HepG2 (cell line): ENCODE measurements at regions not wholly inside any gene's neighbourhood (a gene's known extent, or its start where the extent isn't known, plus 50 kb on each side); places are given as distances from the start of the nearest gene placed in this dataset.

ENCODE experiments used
- ATAC-seq: fragments of 200-7000 bp; cut with Tn5 transposase; 3 replicates; pipeline ENCODE4 v1.9.1; 2020; ENCODE audit warnings: mild to moderate bottlenecking, moderate library complexity
- BruUV-seq: library from RNA; stranded (reverse); fragments of 400-500 nt; replicated peaks from 2 replicates; lab custom pipeline; 2021; lab: Mats Ljungman, UMichigan
- CTCF ChIA-PET: fragments of 300-600 bp; formaldehyde crosslinking; extraction: SDS; loops from one replicate; lab custom pipeline; 2021; ENCODE audit warnings: low total read pairs, inconsistent platforms, low intra/inter-chr PET ratio; lab: Yijun Ruan, JAX
- POLR2A ChIA-PET: fragments of 350-600 bp; sonication (Branson Sonifier 250); formaldehyde crosslinking; loops from one replicate; lab custom pipeline; 2020; ENCODE audit warnings: antibody characterized with exemption, inconsistent platforms; lab: Yijun Ruan, JAX
- DNase-seq: peaks from one replicate; pipeline ENCODE4 v3.0.0-alpha.2; 2015; ENCODE audit warnings: low spot score
- FAIRE-seq: peaks from 3 replicates; lab custom pipeline; 2011; peaks lifted over from hg19 to GRCh38; lab: Jason Lieb, UNC
- H2AFZ ChIP-seq: one replicate; pipeline ENCODE4 v1.6.1; 2011; ENCODE audit warnings: low read length, inconsistent platforms
- H3K27ac ChIP-seq: fragments of 300-600 bp; 3 replicates; pipeline ENCODE4 v1.8.0; 2011; ENCODE audit warnings: mixed run types, mild to moderate bottlenecking, mixed read lengths, low read length, inconsistent platforms; ENCODE audit not compliant: insufficient read depth; ENCODE audit errors: extremely low read length
- H3K27me3 ChIP-seq, 2 experiments: fragments of 200-600 bp in 1 of 2; 2 replicates in 1 of 2; 3 replicates in 1 of 2; pipeline versions ENCODE4 v1.6.0 to v1.8.0; 2011; ENCODE audit warnings: low read length in 2 of 2, mild to moderate bottlenecking in 2 of 2, moderate library complexity in 2 of 2, inconsistent platforms in 1 of 2; ENCODE audit not compliant: insufficient read depth in 2 of 2, control insufficient read depth in 1 of 2
- H3K36me3 ChIP-seq, 2 experiments: fragments of 200-600 bp in 1 of 2; replicated peaks in 1 of 2; 2 replicates in 1 of 2; 3 replicates in 1 of 2; pipeline versions ENCODE4 v1.5.1 to v1.8.0; 2011; ENCODE audit warnings: low read length in 2 of 2, inconsistent platforms in 1 of 2; ENCODE audit not compliant: insufficient read depth in 2 of 2, control insufficient read depth in 1 of 2
- H3K4me1 ChIP-seq: 2 replicates; pipeline ENCODE4 v1.5.1; 2012; ENCODE audit warnings: low read length, inconsistent platforms; ENCODE audit not compliant: insufficient read depth
- H3K4me2 ChIP-seq: 2 replicates; pipeline ENCODE4 v1.6.0; 2011; ENCODE audit warnings: low read depth, low read length, inconsistent platforms
- H3K4me3 ChIP-seq, 3 experiments: fragments of 200-600 bp in 1 of 3; sonication (generic), shearing (Covaris generic) in 1 of 3; replicated peaks in 1 of 3; 2 replicates each; pipeline ENCODE4 v1.5.1; 2011 to 2016; ENCODE audit warnings: low read length in 3 of 3, inconsistent platforms in 2 of 3, low read depth in 2 of 3, mild to moderate bottlenecking in 2 of 3, control low read depth in 1 of 3, mixed read lengths in 1 of 3; ENCODE audit not compliant: insufficient read depth in 1 of 3
- H3K79me2 ChIP-seq: one replicate; pipeline ENCODE4 v1.6.1; 2011; ENCODE audit warnings: low read length, inconsistent platforms; ENCODE audit not compliant: insufficient read depth
- H3K9ac ChIP-seq: 2 replicates; pipeline ENCODE4 v1.6.0; 2011; ENCODE audit warnings: mild to moderate bottlenecking, low read depth, low read length, inconsistent platforms; ENCODE audit not compliant: insufficient read depth
- H3K9me3 ChIP-seq: 2 replicates; pipeline ENCODE4 v1.5.1; 2012; ENCODE audit warnings: mild to moderate bottlenecking, low read length
- H4K20me1 ChIP-seq: 2 replicates; pipeline ENCODE4 v1.6.0; 2011; ENCODE audit warnings: inconsistent platforms, mild to moderate bottlenecking, low read length, moderate library complexity; ENCODE audit not compliant: insufficient read depth
- BRD4 ChIP-seq: sonication (generic); formaldehyde crosslinking; IDR thresholded peaks from 2 replicates; pipeline ENCODE4 v1.4.0; 2020; ENCODE audit warnings: missing genetic modification reagents
- HMGA1 ChIP-seq: sonication (generic); formaldehyde crosslinking; conservative IDR thresholded peaks from 2 replicates; pipeline ENCODE4 v1.4.0; 2020; ENCODE audit warnings: missing genetic modification reagents
- MAFF ChIP-seq: IDR thresholded peaks from 2 replicates; pipeline ENCODE4 v1.6.1; 2011; ENCODE audit warnings: low read depth, low read length, improper control_type of control experiment
- MAFK ChIP-seq, 2 experiments: IDR thresholded peaks in 1 of 2; conservative IDR thresholded peaks in 1 of 2; 2 replicates each; pipeline ENCODE4 v1.6.1; 2011; ENCODE audit warnings: improper control_type of control experiment in 2 of 2, low read length in 2 of 2
- MYC ChIP-seq: sonication (generic); formaldehyde crosslinking; IDR thresholded peaks from 2 replicates; pipeline ENCODE4 v1.9.0; 2021; ENCODE audit warnings: missing genetic modification reagents, borderline replicate concordance
- SMAD9 ChIP-seq: sonication (generic); formaldehyde crosslinking; IDR thresholded peaks from 2 replicates; pipeline ENCODE4 v1.5.1; 2020; ENCODE audit warnings: mild to moderate bottlenecking, missing genetic modification reagents
- SRSF9 ChIP-seq: fragments of 200-400 bp; formaldehyde crosslinking; IDR thresholded peaks from 2 replicates; pipeline ENCODE4 v1.6.1; 2018; ENCODE audit warnings: borderline replicate concordance, mild to moderate bottlenecking, low read depth, low read length; ENCODE audit not compliant: insufficient read depth, poor library complexity, severe bottlenecking
- TSC22D2 ChIP-seq: sonication (generic); formaldehyde crosslinking; IDR thresholded peaks from 2 replicates; pipeline ENCODE4 v1.5.1; 2020; ENCODE audit warnings: missing genetic modification reagents, mild to moderate bottlenecking, borderline replicate concordance
- ZNF317 ChIP-seq: sonication (generic); formaldehyde crosslinking; IDR thresholded peaks from 2 replicates; pipeline ENCODE4 v1.5.0; 2020; ENCODE audit warnings: mild to moderate bottlenecking, missing genetic modification reagents
- WGBS: methylation state at CpG from one replicate; pipeline ENCODE4 v1.1.6; 2017; ENCODE audit warnings: low lambda C conversion rate; 5-methylcytosine and 5-hydroxymethylcytosine counted together
- in situ Hi-C: cut with HindIII; loops from 2 replicates; pipeline ENCODE4 v1.10.0; 2017; ENCODE audit warnings: low pct_unique_long_range_greater_than_20kb; ENCODE audit not compliant: extremely low pct_ligation_motif_present
- intact Hi-C: fragments of 100-400 bp; cut with micrococcal nuclease; formaldehyde crosslinking; loops from one replicate; pipeline ENCODE4 v1.10.0; 2022; ENCODE audit not compliant: unreplicated experiment
- TF ChIP-seq, protein P1 (sequence below): sonication (generic); formaldehyde crosslinking; IDR thresholded peaks from 2 replicates; pipeline ENCODE4 v1.4.0; 2020; ENCODE audit warnings: missing genetic modification reagents, borderline replicate concordance
- TF ChIP-seq, protein P2 (sequence below): sonication (generic); formaldehyde crosslinking; IDR thresholded peaks from 2 replicates; pipeline ENCODE4 v1.4.0; 2020; ENCODE audit warnings: missing genetic modification reagents
- TF ChIP-seq, protein P3 (sequence below): sonication (generic); formaldehyde crosslinking; IDR thresholded peaks from 2 replicates; pipeline ENCODE4 v1.4.0; 2020; ENCODE audit warnings: mild to moderate bottlenecking, missing genetic modification reagents

DNA sequence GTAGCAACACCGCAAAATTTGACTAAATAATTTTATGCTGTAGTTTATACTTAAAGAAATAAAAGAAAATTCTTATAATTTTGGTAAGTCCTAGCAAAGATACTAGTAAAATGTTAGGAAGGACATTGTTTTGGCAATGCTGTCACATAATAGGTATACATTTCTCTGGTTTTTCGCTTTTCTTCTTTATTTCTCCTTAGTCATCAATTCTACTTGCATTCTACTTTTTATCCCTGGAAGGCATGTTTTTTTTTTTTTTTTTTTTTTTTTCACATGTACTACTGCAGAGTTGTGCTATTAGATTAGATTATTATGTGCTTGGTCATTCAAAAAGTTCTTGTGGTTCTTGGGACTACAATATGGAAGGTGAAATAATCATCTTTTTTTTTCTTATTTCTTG lies 1421.2 kb downstream of the SI start:
- DNase-seq (no peak), FAIRE-seq (no peak), ATAC-seq (no peak)
- Histone ChIP-seq H3K4me1 (no peaks in the 10 kb centered on the region), H3K27me3 (no peaks in the 10 kb centered on the region), H3K27ac (no peak overlapping the region), H3K79me2 (no peaks in the 10 kb centered on the region), H3K4me3 (no peak overlapping the region), H3K9ac (no peak overlapping the region), H3K9me3 (no peaks in the 10 kb centered on the region), H4K20me1 (no peaks in the 10 kb centered on the region), H2AFZ (no peak overlapping the region), H3K4me2 (no peak overlapping the region), H3K36me3 (no peaks in the 10 kb centered on the region)
- in situ Hi-C loops, result no loop called here
- ChIA-PET POLR2A (no interaction called here), CTCF (no interaction called here)
- BruUV-seq, result no TSS peak
- WGBS, result 0% methylated on average over 2 of the region's 2 CpGs
- TF ChIP-seq MAFF (peak; percentile 54; the same call in 1 of the 2 replicates), MAFK (conservative IDR thresholded peaks at IDR 0.05 in 1 of 2, IDR thresholded peaks at IDR 0.05 in 1 of 2; ENCODE audit: low read length in 2 of 2) (peak; percentile 59 to 73), HMGA1 (no peak)
- TF ChIP-seq, protein P1, sequence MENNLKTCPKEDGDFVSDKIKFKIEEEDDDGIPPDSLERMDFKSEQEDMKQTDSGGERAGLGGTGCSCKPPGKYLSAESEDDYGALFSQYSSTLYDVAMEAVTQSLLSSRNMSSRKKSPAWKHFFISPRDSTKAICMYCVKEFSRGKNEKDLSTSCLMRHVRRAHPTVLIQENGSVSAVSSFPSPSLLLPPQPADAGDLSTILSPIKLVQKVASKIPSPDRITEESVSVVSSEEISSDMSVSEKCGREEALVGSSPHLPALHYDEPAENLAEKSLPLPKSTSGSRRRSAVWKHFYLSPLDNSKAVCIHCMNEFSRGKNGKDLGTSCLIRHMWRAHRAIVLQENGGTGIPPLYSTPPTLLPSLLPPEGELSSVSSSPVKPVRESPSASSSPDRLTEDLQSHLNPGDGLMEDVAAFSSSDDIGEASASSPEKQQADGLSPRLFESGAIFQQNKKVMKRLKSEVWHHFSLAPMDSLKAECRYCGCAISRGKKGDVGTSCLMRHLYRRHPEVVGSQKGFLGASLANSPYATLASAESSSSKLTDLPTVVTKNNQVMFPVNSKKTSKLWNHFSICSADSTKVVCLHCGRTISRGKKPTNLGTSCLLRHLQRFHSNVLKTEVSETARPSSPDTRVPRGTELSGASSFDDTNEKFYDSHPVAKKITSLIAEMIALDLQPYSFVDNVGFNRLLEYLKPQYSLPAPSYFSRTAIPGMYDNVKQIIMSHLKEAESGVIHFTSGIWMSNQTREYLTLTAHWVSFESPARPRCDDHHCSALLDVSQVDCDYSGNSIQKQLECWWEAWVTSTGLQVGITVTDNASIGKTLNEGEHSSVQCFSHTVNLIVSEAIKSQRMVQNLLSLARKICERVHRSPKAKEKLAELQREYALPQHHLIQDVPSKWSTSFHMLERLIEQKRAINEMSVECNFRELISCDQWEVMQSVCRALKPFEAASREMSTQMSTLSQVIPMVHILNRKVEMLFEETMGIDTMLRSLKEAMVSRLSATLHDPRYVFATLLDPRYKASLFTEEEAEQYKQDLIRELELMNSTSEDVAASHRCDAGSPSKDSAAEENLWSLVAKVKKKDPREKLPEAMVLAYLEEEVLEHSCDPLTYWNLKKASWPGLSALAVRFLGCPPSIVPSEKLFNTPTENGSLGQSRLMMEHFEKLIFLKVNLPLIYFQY (CRISPR knock-in tag), result no peak
- intact Hi-C loops, result no loop called here

DNA sequence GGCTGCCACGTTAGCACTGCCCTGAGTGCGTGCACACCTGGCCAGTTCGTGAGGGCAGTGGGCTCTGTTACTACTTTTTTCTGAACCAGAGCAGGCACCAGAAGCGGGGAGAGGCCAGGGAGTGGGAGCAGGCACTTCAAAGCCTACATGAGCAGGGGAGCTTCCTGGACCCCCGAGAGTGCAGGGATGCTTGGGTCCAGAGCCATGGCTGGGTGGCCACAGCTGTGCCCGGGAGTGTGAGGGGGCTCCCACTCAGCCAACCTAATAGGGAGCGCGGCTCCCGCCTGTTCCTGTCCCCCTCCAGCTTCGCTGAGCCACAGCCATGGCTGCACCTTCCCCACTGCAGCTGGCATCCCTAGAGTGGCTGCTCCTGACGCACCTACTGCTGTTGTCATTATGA lies 1423.3 kb downstream of the SI start:
- H3K4me2 ChIP-seq, result no peak overlapping the region
- H3K27me3 ChIP-seq, result no peaks in the 10 kb centered on the region
- FAIRE-seq (no peak), ATAC-seq (no peak), DNase-seq (no peak)
- in situ Hi-C loops, result no loop called here
- BruUV-seq, result no TSS peak
- H3K4me3 ChIP-seq, result no peak overlapping the region
- intact Hi-C loops, result no loop called here
- no peaks in the 10 kb centered on the region for H4K20me1 ChIP-seq
- no peaks in the 10 kb centered on the region for H3K9me3 ChIP-seq
- 11% methylated on average over 6 of the region's 11 CpGs for WGBS
- no peaks in the 10 kb centered on the region for H3K36me3 ChIP-seq
- H3K9ac ChIP-seq, result no peak overlapping the region
- CTCF ChIA-PET, result no interaction called here
- no peak overlapping the region for H3K27ac ChIP-seq
- POLR2A ChIA-PET, result no interaction called here
- no peaks in the 10 kb centered on the region for H3K4me1 ChIP-seq
- H3K79me2 ChIP-seq, result no peaks in the 10 kb centered on the region
- no peak overlapping the region for H2AFZ ChIP-seq
- TF ChIP-seq MYC (CRISPR knock-in tag), result no peak
- TF ChIP-seq ZNF317 (CRISPR knock-in tag), result no peak
- TF ChIP-seq SRSF9, result no peak
- TF ChIP-seq BRD4 (CRISPR knock-in tag), result no peak
- TF ChIP-seq SMAD9 (CRISPR knock-in tag), result no peak
- TF ChIP-seq TSC22D2, result no peak
- TF ChIP-seq, protein P2, sequence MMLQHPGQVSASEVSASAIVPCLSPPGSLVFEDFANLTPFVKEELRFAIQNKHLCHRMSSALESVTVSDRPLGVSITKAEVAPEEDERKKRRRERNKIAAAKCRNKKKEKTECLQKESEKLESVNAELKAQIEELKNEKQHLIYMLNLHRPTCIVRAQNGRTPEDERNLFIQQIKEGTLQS (CRISPR knock-in tag), result no peak
- TF ChIP-seq, protein P3, sequence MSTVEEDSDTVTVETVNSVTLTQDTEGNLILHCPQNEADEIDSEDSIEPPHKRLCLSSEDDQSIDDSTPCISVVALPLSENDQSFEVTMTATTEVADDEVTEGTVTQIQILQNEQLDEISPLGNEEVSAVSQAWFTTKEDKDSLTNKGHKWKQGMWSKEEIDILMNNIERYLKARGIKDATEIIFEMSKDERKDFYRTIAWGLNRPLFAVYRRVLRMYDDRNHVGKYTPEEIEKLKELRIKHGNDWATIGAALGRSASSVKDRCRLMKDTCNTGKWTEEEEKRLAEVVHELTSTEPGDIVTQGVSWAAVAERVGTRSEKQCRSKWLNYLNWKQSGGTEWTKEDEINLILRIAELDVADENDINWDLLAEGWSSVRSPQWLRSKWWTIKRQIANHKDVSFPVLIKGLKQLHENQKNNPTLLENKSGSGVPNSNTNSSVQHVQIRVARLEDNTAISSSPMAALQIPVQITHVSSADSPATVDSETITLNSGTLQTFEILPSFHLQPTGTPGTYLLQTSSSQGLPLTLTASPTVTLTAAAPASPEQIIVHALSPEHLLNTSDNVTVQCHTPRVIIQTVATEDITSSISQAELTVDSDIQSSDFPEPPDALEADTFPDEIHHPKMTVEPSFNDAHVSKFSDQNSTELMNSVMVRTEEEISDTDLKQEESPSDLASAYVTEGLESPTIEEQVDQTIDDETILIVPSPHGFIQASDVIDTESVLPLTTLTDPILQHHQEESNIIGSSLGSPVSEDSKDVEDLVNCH (CRISPR knock-in tag), result no peak
